ENCODE measurements at regions not wholly inside any gene's neighbourhood (a gene's known extent, or its start where the extent isn't known, plus 50 kb on each side); places are given as distances from the start of the nearest gene placed in this dataset.

DNA sequence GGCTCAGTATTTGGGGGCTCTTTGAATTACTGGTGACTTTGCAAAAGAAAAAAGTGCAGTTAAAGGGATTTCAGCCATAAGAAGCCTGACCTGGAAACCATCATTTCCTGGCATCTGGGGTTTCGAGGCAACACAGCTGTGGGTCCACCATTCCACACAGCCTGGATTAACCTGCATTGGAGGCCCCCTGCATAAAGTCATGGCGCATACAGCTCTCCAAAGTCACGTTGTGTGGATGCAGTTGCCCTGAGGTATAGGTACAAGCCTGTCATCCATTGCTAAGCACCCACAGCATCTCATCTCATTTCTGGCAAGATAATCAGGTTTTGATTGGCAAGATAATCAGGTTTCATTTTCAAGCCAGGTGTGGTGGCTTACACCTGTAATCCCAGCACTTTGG, 54.5 kb upstream of the TAGAP start:
- no peak for DNase-seq

DNA sequence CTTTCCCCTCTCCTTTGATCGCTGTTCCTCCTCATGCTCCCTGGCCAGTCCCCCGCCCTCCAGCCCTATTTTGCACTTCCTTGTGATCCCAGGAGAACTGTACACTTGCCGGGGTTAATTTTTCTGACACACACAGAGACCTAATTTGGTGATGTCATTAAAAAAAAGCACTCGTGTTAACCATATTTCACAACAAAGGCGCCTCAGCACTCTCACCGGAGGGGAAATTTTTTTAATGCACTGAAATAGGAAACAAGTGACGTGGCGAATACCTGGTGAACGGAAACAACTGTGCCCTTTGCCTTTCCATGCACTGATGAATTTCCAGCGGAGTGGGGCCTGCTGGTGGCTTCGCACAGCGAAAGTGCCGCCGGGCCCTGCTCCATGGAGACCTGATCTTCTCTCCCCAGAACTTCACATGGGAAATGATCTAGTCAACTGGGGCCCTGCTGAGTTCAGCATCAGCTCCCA, 53.9 kb upstream of the TAGAP start:
- no peak for DNase-seq

DNA sequence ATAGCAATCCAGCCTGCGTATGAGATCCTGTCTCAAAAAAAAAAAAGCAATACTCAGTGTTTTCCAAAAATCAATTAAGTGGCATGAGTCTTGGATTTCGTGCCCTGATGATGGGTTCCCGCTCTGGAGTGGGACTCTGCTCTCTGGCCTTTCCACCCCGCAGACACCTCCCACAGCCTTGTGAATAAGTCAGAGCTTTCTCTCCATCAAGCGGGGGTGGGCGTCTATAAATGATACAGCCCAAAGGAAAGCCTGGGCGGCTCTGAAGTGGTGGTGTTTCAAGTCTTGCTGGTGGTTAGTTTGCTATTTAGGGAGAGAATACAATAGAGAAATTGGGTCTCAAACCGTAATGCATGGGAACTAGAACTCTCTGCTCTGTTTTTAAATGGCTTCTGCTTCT, 52.5 kb upstream of the TAGAP start:
- DNase-seq: no peak

DNA sequence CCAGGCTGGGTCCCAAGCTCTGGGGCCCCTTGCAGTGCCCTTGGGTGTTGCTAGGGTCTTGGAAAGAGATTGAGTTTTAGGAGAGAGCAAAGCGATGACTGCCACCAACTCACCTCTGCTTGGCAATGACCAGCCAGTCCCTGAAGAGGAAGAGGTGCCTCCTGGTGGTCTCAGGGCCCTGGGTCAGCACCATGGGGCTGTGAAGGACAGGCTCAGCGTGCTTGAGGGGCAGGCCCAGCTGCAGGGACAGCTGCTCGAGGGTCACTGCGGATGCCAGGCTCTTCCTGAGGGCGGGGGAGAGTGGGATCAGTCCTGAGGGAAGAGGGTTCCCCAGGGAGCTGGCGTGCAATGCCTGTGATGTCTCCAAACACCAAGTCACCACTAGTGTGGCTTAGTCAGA, 50.8 kb upstream of the TAGAP start:
- no peak for DNase-seq

DNA sequence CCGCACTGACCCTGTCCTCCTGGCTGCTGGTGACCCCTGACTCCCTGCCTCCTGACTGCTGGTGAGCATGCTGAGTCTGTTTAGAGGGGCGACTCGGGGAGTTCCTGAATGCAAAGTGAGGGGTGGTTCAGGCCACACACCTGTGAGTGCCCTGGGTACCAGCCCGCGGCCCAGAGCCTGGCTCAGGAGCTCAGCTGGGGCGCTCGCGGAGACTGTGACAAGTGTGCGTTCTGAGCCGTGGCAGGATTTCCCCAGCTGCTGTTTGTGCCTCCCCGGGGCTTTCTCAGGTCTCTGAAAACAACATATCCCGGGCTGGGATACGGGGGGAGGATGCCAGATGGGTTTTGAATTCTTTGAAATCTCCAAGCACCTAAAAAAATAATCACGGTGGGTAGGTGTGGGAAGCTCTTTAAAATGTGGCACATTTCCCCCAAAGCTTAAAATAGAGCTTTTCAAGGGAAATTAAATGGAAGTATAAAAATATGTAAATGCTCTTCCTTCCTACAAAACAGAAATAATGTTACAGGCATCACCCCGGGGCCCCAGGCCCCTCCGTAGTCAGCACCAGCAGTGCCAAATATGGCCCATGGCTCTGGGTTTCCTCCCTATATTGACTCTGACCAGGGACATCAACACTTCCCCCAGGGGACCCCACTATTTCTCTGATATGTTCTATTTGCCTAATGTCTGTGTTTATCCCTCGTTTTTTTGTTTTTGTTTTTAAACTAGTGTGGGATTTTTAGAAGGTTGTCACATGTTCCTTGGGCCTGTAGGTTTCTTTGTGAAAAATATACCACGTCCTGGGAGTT, 49.9 kb upstream of the TAGAP start:
- DNase-seq: no peak
